GM12878 (cell line): ENCODE measurements at regions not wholly inside any gene's neighbourhood (a gene's known extent, or its start where the extent isn't known, plus 50 kb on each side); places are given as distances from the start of the nearest gene placed in this dataset.

Experiments
- ATAC-seq: fragments of 200-7000 bp; cut with Tn5 transposase; 3 replicates; pipeline ENCODE4 v1.9.1; 2020; ENCODE audit warnings: mild to moderate bottlenecking, moderate library complexity
- BruUV-seq: library from RNA; stranded (reverse); fragments of 400-500 nt; replicated peaks from 2 replicates; lab custom pipeline; 2021; lab: Mats Ljungman, UMichigan
- CTCF ChIA-PET: fragments of 300-600 bp; sonication (Branson Sonifier 250); formaldehyde crosslinking; extraction: SDS; loops from one replicate; lab custom pipeline; 2021; ENCODE audit warnings: inconsistent platforms; lab: Yijun Ruan, JAX
- POLR2A ChIA-PET: fragments of 350-600 bp; formaldehyde crosslinking; extraction: SDS; loops from one replicate; lab custom pipeline; 2021; ENCODE audit warnings: inconsistent platforms; lab: Charles Lee
- RAD21 ChIA-PET: fragments of 300-600 bp; sonication (Branson Sonifier 250); formaldehyde crosslinking; loops from one replicate; lab custom pipeline; 2023; ENCODE audit warnings: antibody characterized with exemption; ENCODE audit not compliant: unreplicated experiment; lab: Charles Lee
- SMC1A ChIA-PET: fragments of 300-600 bp; sonication (Branson Sonifier 250); formaldehyde crosslinking; loops from one replicate; lab custom pipeline; 2023; ENCODE audit not compliant: unreplicated experiment, uncharacterized antibody; lab: Charles Lee
- DNase-seq: peaks from one replicate; pipeline ENCODE4 v3.0.0-alpha.2; 2011; ENCODE audit warnings: low read depth, low spot score
- FAIRE-seq: peaks from 3 replicates; lab custom pipeline; 2011; peaks lifted over from hg19 to GRCh38; lab: Jason Lieb, UNC
- H2AFZ ChIP-seq: 2 replicates; pipeline ENCODE4 v1.6.0; 2011; ENCODE audit warnings: low read depth, low read length, control low read depth; ENCODE audit not compliant: control insufficient read depth
- H3K27ac ChIP-seq: 2 replicates; pipeline ENCODE4 v1.5.1; 2011; ENCODE audit warnings: control low read depth; ENCODE audit not compliant: control insufficient read depth, insufficient read depth
- H3K27me3 ChIP-seq, 2 experiments: replicated peaks in 1 of 2; 2 replicates each; pipeline versions ENCODE4 v1.6.0 to v1.6.1; 2011; ENCODE audit warnings: low read length in 1 of 2; ENCODE audit not compliant: control insufficient read depth in 2 of 2, insufficient read depth in 2 of 2
- H3K36me3 ChIP-seq, 2 experiments: 2 replicates each; pipeline ENCODE4 v1.5.1; 2011; ENCODE audit warnings: low read length in 1 of 2; ENCODE audit not compliant: control insufficient read depth in 2 of 2, insufficient read depth in 2 of 2
- H3K4me1 ChIP-seq: 2 replicates; pipeline ENCODE4 v1.6.1; 2011; ENCODE audit warnings: mild to moderate bottlenecking, low read length, moderate library complexity, mixed read lengths; ENCODE audit not compliant: control insufficient read depth, insufficient read depth
- H3K4me2 ChIP-seq: 2 replicates; pipeline ENCODE4 v1.6.0; 2011; ENCODE audit warnings: control low read depth; ENCODE audit not compliant: control insufficient read depth, insufficient read depth
- H3K4me3 ChIP-seq: fragments of 200-600 bp; sonication (generic); 2 replicates; pipeline ENCODE4 v1.5.1; 2016
- H3K79me2 ChIP-seq: 2 replicates; pipeline ENCODE4 v1.6.0; 2011; ENCODE audit warnings: low read length; ENCODE audit not compliant: control insufficient read depth, insufficient read depth
- H3K9ac ChIP-seq: 2 replicates; pipeline ENCODE4 v1.8.0; 2011; ENCODE audit warnings: low read length, control low read depth, mixed read lengths; ENCODE audit not compliant: control insufficient read depth, insufficient read depth
- H3K9me3 ChIP-seq: replicated peaks from 3 replicates; pipeline ENCODE4 v1.5.1; 2011; ENCODE audit warnings: mild to moderate bottlenecking, low read length; ENCODE audit not compliant: control insufficient read depth, insufficient read depth
- H4K20me1 ChIP-seq: 2 replicates; pipeline ENCODE4 v1.6.0; 2011; ENCODE audit not compliant: control insufficient read depth, insufficient read depth
- HCFC1 ChIP-seq: fragments of 150-350 bp; IDR thresholded peaks from 2 replicates; pipeline ENCODE4 v1.6.1; 2014; ENCODE audit warnings: low read length
- MEF2A ChIP-seq: IDR thresholded peaks from 2 replicates; pipeline ENCODE4 v1.6.1; 2011; ENCODE audit warnings: low read depth, mild to moderate bottlenecking, low read length, moderate library complexity; ENCODE audit not compliant: insufficient read depth
- MYC ChIP-seq: IDR thresholded peaks from 2 replicates; pipeline ENCODE4 v1.6.1; 2011; ENCODE audit warnings: mild to moderate bottlenecking, low read length, moderate library complexity, inconsistent platforms; ENCODE audit not compliant: insufficient read depth, insufficient replicate concordance, insufficient read length, severe bottlenecking
- RAD51 ChIP-seq: fragments of 450-650 bp; IDR thresholded peaks from 2 replicates; pipeline ENCODE4 v1.6.1; 2016; ENCODE audit warnings: moderate library complexity, mild to moderate bottlenecking, inconsistent platforms
- SUZ12 ChIP-seq: fragments of 200-600 bp; sonication (generic); IDR thresholded peaks from one replicate; pipeline ENCODE4 v1.6.1; 2018; ENCODE audit warnings: antibody characterized with exemption, mild to moderate bottlenecking; ENCODE audit not compliant: unreplicated experiment
- YBX1 ChIP-seq: fragments of 450-650 bp; IDR thresholded peaks from 2 replicates; pipeline ENCODE4 v1.6.1; 2016; ENCODE audit warnings: antibody characterized with exemption
- ZNF384 ChIP-seq: IDR thresholded peaks from 2 replicates; pipeline ENCODE4 v1.6.1; 2012; ENCODE audit warnings: low read depth, mild to moderate bottlenecking, low read length, improper control_type of control experiment, borderline replicate concordance
- WGBS: methylation state at CpG from one replicate; pipeline ENCODE4 v1.1.6; 2016; ENCODE audit warnings: low lambda C conversion rate; ENCODE audit not compliant: insufficient replicate concordance, insufficient coverage; ENCODE audit errors: missing lambda C conversion rate; 5-methylcytosine and 5-hydroxymethylcytosine counted together
- in situ Hi-C: fragments of 300-500 bp; cut with MboI; formaldehyde crosslinking; loops from 9 replicates; pipeline ENCODE4 v1.14.3; 2018; ENCODE audit warnings: mixed read lengths
- intact Hi-C: fragments of 100-400 bp; cut with micrococcal nuclease; formaldehyde crosslinking; loops from one replicate; pipeline ENCODE4 v1.14.2; 2022; ENCODE audit not compliant: unreplicated experiment

DNA sequence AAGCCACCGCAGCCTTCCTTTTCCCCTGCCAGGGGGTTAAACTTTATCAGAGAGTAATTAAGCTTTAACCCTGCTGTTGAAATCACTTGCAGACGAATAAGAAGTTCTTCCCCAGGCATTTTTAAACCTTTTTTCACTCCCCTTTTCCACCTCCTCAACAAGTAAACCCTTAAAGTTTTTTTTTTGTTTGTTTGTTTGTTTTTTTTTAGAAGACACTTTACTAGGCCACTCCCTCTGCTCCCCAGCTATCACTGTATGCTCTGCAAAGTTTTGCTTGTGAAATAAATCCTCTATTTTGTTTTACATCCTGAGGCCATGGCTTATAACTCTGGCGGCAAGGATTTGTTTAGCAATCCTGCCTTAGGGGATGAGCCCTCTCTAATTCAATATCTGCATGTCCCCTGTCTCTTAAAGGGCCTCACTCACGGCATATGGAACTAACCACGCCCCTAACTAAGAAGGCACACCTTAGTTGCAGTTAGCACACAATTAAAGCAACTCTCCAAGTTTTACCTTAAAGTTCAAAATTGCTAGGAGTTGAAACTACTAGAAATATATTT is 1354.7 kb upstream of the LRRTM3 start:
- SMC1A ChIA-PET = interaction anchor here (0.5 to 0.7 kb wide), 3 partner anchors 182 to 1501 kb away, joined by 3 read pairs; no protein-coding TSS in a partner anchor

DNA sequence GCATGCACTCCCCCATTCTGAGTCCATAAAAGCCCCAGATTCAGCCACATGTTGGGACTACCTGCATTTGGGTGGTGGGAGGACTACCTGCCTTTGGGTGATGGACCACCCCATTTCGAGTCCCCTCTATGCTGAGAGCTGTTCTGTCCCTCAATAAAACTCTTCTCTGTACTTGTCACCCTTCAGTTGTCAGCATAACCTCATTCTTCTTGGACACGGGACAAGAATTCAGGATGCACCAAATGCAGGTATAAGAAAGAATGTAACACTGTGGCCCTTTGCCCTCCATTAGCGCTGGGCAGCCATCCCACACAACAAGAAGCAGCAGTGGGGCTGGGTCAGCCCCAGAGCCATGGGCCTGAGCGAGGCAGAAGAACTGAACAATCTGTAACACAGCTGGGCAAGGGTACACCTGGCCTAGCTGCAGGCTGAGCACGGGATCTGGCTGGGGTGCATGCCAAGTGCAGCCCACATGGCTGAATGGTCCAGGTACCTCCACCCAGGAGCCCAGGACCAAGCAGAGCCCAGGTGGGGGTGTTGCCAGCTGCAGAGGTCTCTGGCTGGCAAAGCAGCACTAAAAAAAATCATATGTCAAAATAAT is 1344.3 kb upstream of the LRRTM3 start:
- FAIRE-seq = no peak
- Histone ChIP-seq H4K20me1 (no peaks in the 10 kb centered on the region), H3K9me3 (no peaks in the 10 kb centered on the region; the same call in 2 of the 3 replicates), H3K36me3 (no peaks in the 10 kb centered on the region), H3K79me2 (no peaks in the 10 kb centered on the region), H3K9ac (no peak overlapping the region), H3K4me3 (no peak overlapping the region), H3K4me1 (no peaks in the 10 kb centered on the region), H3K27ac (no peak overlapping the region), H3K4me2 (no peak overlapping the region), H2AFZ (no peak overlapping the region), H3K27me3 (no peaks in the 10 kb centered on the region)
- in situ Hi-C loops (no loop called here), intact Hi-C loops (no loop called here)
- CTCF ChIA-PET = interaction anchor here (0.9 kb wide), 1 partner anchor 51 kb away, joined by 3 read pairs; no protein-coding TSS in a partner anchor
- WGBS = 24% methylated on average over 5 of the region's 5 CpGs
- POLR2A ChIA-PET = no interaction called here
- no peak for DNase-seq
- no peak for ATAC-seq
- TF ChIP-seq ZNF384 (no peak), RAD51 (no peak), SUZ12 (no peak), HCFC1 (no peak), YBX1 (no peak)
- no TSS peak for BruUV-seq
- RAD21 ChIA-PET = no interaction called here
- SMC1A ChIA-PET = no interaction called here

More for the DNA sequence above, 1354.7 kb upstream of the LRRTM3 start:
- in situ Hi-C loops = no loop called here
- no peaks in the 10 kb centered on the region for H3K79me2 ChIP-seq
- H3K9me3 ChIP-seq = no peaks in the 10 kb centered on the region
- ATAC-seq = peak; percentile 59
- no peak for FAIRE-seq
- POLR2A ChIA-PET = no interaction called here
- no peak overlapping the region for H3K9ac ChIP-seq
- no peak overlapping the region for H3K4me2 ChIP-seq
- RAD21 ChIA-PET = no interaction called here
- H3K27ac ChIP-seq = no peak overlapping the region
- TF ChIP-seq MEF2A (no peak), MYC (no peak)
- intact Hi-C loops = no loop called here
- no peak overlapping the region for H2AFZ ChIP-seq
- 14% methylated on average over 5 of the region's 5 CpGs for whole genome bisulfite sequencing
- no peak overlapping the region for H3K4me3 ChIP-seq
- H3K36me3 ChIP-seq = no peaks in the 10 kb centered on the region
- CTCF ChIA-PET = no interaction called here
- DNase-seq = no peak
- H4K20me1 ChIP-seq = no peaks in the 10 kb centered on the region
- H3K27me3 ChIP-seq = no peaks in the 10 kb centered on the region
- BruUV-seq = no TSS peak
- H3K4me1 ChIP-seq = no peaks in the 10 kb centered on the region
